Fibroblast of villous mesenchyme (primary cell): ENCODE measurements at regions not wholly inside any gene's neighbourhood (a gene's known extent, or its start where the extent isn't known, plus 50 kb on each side); places are given as distances from the start of the nearest gene placed in this dataset.

Source experiments
- DNase-seq: peaks from one replicate; pipeline ENCODE4 v3.0.0-alpha.2; 2010; ENCODE audit warnings: low read depth
- H3K4me3 ChIP-seq: 2 replicates; pipeline ENCODE4 v1.5.1; 2011; ENCODE audit warnings: low read depth, mild to moderate bottlenecking, low read length
- TF ChIP-seq, protein P1 (sequence below): IDR thresholded peaks from 2 replicates; pipeline ENCODE4 v1.5.1; 2012; ENCODE audit warnings: low read depth, mild to moderate bottlenecking, low read length; ENCODE audit not compliant: insufficient read depth

DNA sequence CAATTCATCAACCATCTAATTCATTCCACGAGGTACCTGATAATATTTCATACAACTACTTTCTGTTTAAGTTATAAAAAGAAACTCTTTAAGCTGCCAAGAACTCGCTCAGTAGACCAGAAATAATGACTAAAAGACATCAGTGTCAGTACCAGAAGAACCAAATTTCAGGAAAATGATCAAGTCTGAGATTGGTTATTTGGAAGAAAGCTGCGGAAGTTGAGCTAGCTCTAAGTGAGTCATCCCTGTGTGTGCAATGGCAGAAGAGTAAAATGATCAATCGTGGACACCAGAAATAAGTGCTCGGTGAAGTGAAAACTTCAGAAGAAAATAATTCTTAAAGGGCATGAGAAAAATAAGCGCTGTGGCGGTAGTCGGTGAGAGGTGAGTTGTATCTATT lies 933.2 kb upstream of the CHORDC1 start:
- TF ChIP-seq, protein P1, sequence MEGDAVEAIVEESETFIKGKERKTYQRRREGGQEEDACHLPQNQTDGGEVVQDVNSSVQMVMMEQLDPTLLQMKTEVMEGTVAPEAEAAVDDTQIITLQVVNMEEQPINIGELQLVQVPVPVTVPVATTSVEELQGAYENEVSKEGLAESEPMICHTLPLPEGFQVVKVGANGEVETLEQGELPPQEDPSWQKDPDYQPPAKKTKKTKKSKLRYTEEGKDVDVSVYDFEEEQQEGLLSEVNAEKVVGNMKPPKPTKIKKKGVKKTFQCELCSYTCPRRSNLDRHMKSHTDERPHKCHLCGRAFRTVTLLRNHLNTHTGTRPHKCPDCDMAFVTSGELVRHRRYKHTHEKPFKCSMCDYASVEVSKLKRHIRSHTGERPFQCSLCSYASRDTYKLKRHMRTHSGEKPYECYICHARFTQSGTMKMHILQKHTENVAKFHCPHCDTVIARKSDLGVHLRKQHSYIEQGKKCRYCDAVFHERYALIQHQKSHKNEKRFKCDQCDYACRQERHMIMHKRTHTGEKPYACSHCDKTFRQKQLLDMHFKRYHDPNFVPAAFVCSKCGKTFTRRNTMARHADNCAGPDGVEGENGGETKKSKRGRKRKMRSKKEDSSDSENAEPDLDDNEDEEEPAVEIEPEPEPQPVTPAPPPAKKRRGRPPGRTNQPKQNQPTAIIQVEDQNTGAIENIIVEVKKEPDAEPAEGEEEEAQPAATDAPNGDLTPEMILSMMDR: no peak
- H3K4me3 ChIP-seq: no peak overlapping the region
- DNase-seq: no peak

DNA sequence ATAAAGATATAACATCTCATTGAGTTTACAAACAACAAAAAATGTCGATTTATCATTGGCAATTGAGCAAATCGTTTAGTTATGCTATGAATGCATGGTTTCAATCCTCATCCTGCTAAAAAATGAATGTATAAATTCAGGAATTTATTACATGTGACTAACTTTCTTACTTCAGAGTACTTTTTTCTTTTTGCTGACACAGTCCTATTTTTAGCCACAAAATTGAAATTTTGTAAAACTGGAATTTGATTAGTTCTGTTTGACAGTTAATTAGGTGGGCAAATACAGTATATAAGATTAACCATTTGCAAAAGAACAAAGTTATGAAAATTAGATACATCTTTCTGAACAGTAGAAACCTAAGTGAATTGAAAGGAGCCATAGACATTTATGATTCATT lies 925.0 kb upstream of the CHORDC1 start:
- TF ChIP-seq, protein P1: no peak
- H3K4me3 ChIP-seq: no peak overlapping the region

DNA sequence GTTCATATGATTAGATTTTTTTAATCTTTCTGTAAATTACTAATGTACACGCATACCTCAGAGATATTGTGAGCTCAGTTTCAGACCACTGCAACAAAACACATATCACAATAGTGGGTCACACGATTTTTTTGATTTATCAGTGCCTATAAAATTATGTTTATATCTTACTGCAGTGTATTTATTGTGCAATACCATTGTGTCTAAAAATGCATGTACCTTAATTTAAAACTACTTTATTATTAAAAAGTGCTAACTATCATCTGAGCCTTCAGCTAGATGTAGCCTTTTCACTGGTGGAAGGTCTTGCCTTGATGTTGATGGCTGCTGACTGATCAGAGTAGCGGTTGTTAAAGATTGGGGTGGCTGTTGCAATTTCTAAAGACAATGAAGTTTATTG lies 918.8 kb upstream of the CHORDC1 start:
- H3K4me3 ChIP-seq: no peak overlapping the region
- TF ChIP-seq, protein P1: no peak
- no peak for DNase-seq

More for the DNA sequence above, 925.0 kb upstream of the CHORDC1 start:
- no peak for DNase-seq

DNA sequence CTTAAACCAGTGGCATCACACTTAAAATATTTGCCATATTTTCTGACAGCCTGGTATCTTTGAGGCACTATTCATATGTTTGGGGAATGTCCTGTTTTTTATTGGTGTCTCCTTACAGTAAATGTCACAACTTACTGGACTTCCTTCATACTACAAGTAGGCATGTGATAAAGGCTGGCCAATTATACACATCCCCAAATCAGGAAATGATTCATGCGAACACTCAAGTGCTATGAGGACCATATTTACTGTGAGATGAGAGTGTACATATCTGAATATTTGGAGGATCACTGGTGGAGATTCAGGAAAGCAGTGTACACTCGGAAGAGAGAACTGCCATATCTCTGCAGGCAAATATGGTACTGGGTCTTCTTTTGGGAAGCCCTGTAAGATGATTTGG lies 913.8 kb upstream of the CHORDC1 start:
- TF ChIP-seq, protein P1: no peak
- DNase-seq: no peak

DNA sequence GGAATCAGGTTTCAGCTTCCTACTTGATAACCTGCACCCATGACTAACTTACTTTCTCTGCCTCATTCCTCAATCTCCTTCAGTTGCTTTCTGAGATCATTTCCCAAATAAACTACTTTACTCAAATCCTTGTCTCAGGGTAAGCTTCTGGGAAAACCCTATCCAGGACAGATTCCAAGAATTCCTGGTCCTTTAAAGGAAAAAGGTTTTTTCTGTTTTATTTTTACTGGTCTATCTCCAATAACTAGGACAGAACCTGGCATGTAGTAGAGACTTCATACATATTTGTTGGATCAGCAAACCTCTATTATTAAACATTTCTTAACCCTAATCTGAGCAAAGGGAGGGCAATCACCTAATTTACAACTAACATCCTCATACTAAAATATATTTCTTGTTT lies 910.5 kb upstream of the CHORDC1 start:
- TF ChIP-seq, protein P1: no peak
- DNase-seq: no peak
- no peak overlapping the region for H3K4me3 ChIP-seq

More for the DNA sequence above, 913.8 kb upstream of the CHORDC1 start:
- no peak overlapping the region for H3K4me3 ChIP-seq

DNA sequence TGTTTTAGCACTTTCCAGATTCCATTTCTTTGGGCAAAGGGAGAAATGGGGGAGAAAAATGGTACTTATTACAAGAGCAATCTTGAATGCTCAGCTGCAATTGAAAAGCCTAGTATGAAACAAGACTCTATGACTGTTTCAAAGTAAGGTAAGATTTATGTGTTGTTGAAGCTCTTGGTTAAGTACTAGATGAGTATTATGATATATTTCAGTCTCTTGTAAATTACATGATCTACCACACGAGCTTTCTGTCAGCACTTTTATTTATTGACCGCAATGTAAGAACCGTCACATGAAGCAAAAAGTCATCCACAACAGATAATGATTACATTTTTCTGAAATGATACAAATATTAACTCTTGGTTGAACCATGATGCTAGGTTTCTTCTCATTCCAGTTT lies 906.7 kb upstream of the CHORDC1 start:
- no peak for DNase-seq
- TF ChIP-seq, protein P1: no peak
- H3K4me3 ChIP-seq: no peak overlapping the region

DNA sequence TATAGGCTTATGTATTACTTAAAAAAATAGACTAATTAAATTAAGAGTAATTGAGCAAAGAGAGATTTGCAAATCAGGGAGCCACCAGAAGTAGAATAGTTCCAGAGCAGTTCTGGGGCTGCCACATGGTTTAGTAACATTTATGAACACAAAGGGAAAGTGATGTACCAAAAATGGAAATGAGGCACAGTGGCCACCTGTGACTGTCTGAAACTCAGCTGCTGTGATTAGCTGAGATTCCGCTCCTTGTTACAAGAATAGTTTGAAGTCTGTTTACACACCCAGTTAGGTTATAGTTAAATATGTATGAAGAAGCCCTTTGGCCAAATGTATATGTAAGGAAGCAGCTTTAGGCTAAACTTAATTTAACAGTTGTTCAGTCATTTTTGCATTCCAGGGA lies 901.5 kb upstream of the CHORDC1 start:
- DNase-seq: no peak
- TF ChIP-seq, protein P1: no peak
- H3K4me3 ChIP-seq: no peak overlapping the region
